A549 (cell line): ENCODE measurements at regions not wholly inside any gene's neighbourhood (a gene's known extent, or its start where the extent isn't known, plus 50 kb on each side); places are given as distances from the start of the nearest gene placed in this dataset.

Source experiments
- ATAC-seq, 2 experiments: fragments of 200-7000 bp in 1 of 2; fragments of >200 bp in 1 of 2; cut with Nextera tagmentation in 1 of 2; cut with Tn5 transposase in 1 of 2; 3 replicates each; pipeline versions ENCODE4 v1.8.0 to v1.9.1; 2018 to 2020; ENCODE audit warnings: mild to moderate bottlenecking in 1 of 2, moderate library complexity in 1 of 2
- CTCF ChIA-PET: fragments of 300-600 bp; sonication (Branson Sonifier 250); formaldehyde crosslinking; extraction: SDS; loops from one replicate; lab custom pipeline; 2021; ENCODE audit warnings: antibody characterized with exemption, inconsistent platforms; lab: Yijun Ruan, JAX
- POLR2A ChIA-PET: fragments of 350-600 bp; formaldehyde crosslinking; extraction: SDS; loops from one replicate; lab custom pipeline; 2021; ENCODE audit warnings: antibody characterized with exemption, inconsistent platforms; lab: Yijun Ruan, JAX
- DNase-seq, 2 experiments: peaks; one replicate each; pipeline versions ENCODE4 v3.0.0 to v3.0.0-alpha.2; 2011 to 2016; ENCODE audit warnings: low read depth in 1 of 2, low spot score in 1 of 2
- FAIRE-seq: peaks from 2 replicates; lab custom pipeline; 2011; peaks lifted over from hg19 to GRCh38; lab: Jason Lieb, UNC
- H3K27ac ChIP-seq, 2 experiments: fragments of >200 bp; sonication (Bioruptor Twin); formaldehyde crosslinking; 3 replicates each; pipeline ENCODE4 v1.5.1; 2016 to 2017
- H3K4me1 ChIP-seq: fragments of >200 bp; sonication (Bioruptor Twin); formaldehyde crosslinking; 3 replicates; pipeline ENCODE4 v1.6.1; 2016
- H3K4me2 ChIP-seq: fragments of >200 bp; sonication (Bioruptor Twin); formaldehyde crosslinking; 3 replicates; pipeline ENCODE4 v1.6.1; 2016
- H3K4me3 ChIP-seq: fragments of >200 bp; sonication (Bioruptor Twin); formaldehyde crosslinking; 3 replicates; pipeline ENCODE4 v1.5.1; 2016
- H3K9me3 ChIP-seq: fragments of >200 bp; sonication (Bioruptor Twin); formaldehyde crosslinking; 3 replicates; pipeline ENCODE4 v1.6.1; 2016
- CBX8 ChIP-seq: fragments of 200-600 bp; sonication (generic); IDR thresholded peaks from 2 replicates; pipeline ENCODE4 v1.6.1; 2016
- CHD4 ChIP-seq: fragments of 200-600 bp; sonication (generic); IDR thresholded peaks from 2 replicates; pipeline ENCODE4 v1.6.1; 2016; ENCODE audit warnings: antibody characterized with exemption, mild to moderate bottlenecking, borderline replicate concordance
- E2F6 ChIP-seq: IDR thresholded peaks from 2 replicates; pipeline ENCODE4 v1.6.1; 2012; ENCODE audit warnings: low read depth, borderline replicate concordance
- EHMT2 ChIP-seq: fragments of 200-600 bp; sonication (generic); IDR thresholded peaks from 2 replicates; pipeline ENCODE4 v1.6.1; 2016; ENCODE audit warnings: antibody characterized with exemption, low read depth, mild to moderate bottlenecking, moderate library complexity
- EP300 ChIP-seq, 2 experiments: fragments of >200 bp; sonication (Bioruptor Twin); formaldehyde crosslinking; IDR thresholded peaks; 2 replicates in 1 of 2; 3 replicates in 1 of 2; pipeline ENCODE4 v1.6.1; 2016 to 2017
- ESRRA ChIP-seq: fragments of 150-350 bp; IDR thresholded peaks from 2 replicates; pipeline ENCODE4 v1.6.1; 2014; ENCODE audit warnings: mild to moderate bottlenecking, low read length, borderline replicate concordance
- MAFK ChIP-seq: fragments of 450-650 bp; IDR thresholded peaks from 2 replicates; pipeline ENCODE4 v1.6.1; 2014; ENCODE audit not compliant: partially characterized antibody
- MAX ChIP-seq: IDR thresholded peaks from 2 replicates; pipeline ENCODE4 v1.6.1; 2012
- MYC ChIP-seq: IDR thresholded peaks from 2 replicates; pipeline ENCODE4 v1.6.1; 2012; ENCODE audit warnings: mild to moderate bottlenecking, inconsistent platforms, low read length, improper control_type of control experiment, borderline replicate concordance
- NFE2L2 ChIP-seq: fragments of 150-350 bp; conservative IDR thresholded peaks from 2 replicates; pipeline ENCODE4 v1.6.1; 2014; ENCODE audit warnings: low read length
- POLR2A ChIP-seq: IDR thresholded peaks from 2 replicates; pipeline ENCODE4 v1.6.1; 2012; ENCODE audit warnings: mild to moderate bottlenecking, low read length
- POLR2AphosphoS2 ChIP-seq: conservative IDR thresholded peaks from 2 replicates; pipeline ENCODE4 v1.6.1; 2012; ENCODE audit warnings: low read length, improper control_type of control experiment, inconsistent platforms
- RARB ChIP-seq: fragments of 250-450 bp; sonication (Bioruptor Pico); IDR thresholded peaks from 2 replicates; pipeline ENCODE4 v1.8.0; 2021; ENCODE audit warnings: mild to moderate bottlenecking, moderate library complexity
- TP53 ChIP-seq: fragments of 250-450 bp; sonication (Bioruptor Pico); IDR thresholded peaks from 2 replicates; pipeline ENCODE4 v1.5.0; 2021; ENCODE audit warnings: mild to moderate bottlenecking, moderate library complexity
- USF2 ChIP-seq: fragments of 450-650 bp; IDR thresholded peaks from 2 replicates; pipeline ENCODE4 v1.6.1; 2014; ENCODE audit warnings: antibody characterized with exemption
- ZC3H11A ChIP-seq: fragments of 450-650 bp; IDR thresholded peaks from 2 replicates; pipeline ENCODE4 v1.6.1; 2014; ENCODE audit warnings: antibody characterized with exemption, mild to moderate bottlenecking
- ZFP36 ChIP-seq: fragments of 450-650 bp; IDR thresholded peaks from 2 replicates; pipeline ENCODE4 v1.6.1; 2014; ENCODE audit warnings: borderline replicate concordance; ENCODE audit not compliant: partially characterized antibody
- ZSCAN20 ChIP-seq: fragments of 250-450 bp; sonication (Bioruptor Pico); IDR thresholded peaks from 2 replicates; pipeline ENCODE4 v1.8.0; 2022; ENCODE audit warnings: mild to moderate bottlenecking, moderate library complexity
- WGBS: methylation state at CpG from one replicate; pipeline ENCODE4 v1.1.6; 2017; ENCODE audit errors: missing lambda C conversion rate; 5-methylcytosine and 5-hydroxymethylcytosine counted together
- TF ChIP-seq, protein P1 (sequence below): fragments of 250-450 bp; sonication (Bioruptor Pico); IDR thresholded peaks from 2 replicates; pipeline ENCODE4 v1.5.0; 2021; ENCODE audit warnings: mild to moderate bottlenecking, moderate library complexity, borderline replicate concordance
- TF ChIP-seq, protein P2 (sequence below): fragments of >200 bp; sonication (Bioruptor Twin); formaldehyde crosslinking; IDR thresholded peaks from 3 replicates; pipeline ENCODE4 v1.5.1; 2016
- TF ChIP-seq, protein P3 (sequence below): fragments of 250-450 bp; sonication (Bioruptor Pico); IDR thresholded peaks from 2 replicates; pipeline ENCODE4 v1.5.0; 2020; ENCODE audit warnings: low read depth, mild to moderate bottlenecking, moderate library complexity

- no peak overlapping the region for H3K27ac ChIP-seq
- FAIRE-seq (no peak), DNase-seq (no peak), ATAC-seq (no peak)
- POLR2A ChIA-PET, result no interaction called here
- TF ChIP-seq NFE2L2 (no peak), RARB (CRISPR knock-in tag) (no peak), E2F6 (no peak), EP300 (IDR thresholded peaks at IDR 0.05) (no peak), POLR2A (no peak), ZC3H11A (no peak), USF2 (no peak), CBX8 (no peak), EHMT2 (no peak), ESRRA (no peak), MAFK (no peak), MYC (no peak), ZSCAN20 (no peak), CHD4 (no peak), POLR2AphosphoS2 (no peak), MAX (no peak)
- TF ChIP-seq, protein P1, sequence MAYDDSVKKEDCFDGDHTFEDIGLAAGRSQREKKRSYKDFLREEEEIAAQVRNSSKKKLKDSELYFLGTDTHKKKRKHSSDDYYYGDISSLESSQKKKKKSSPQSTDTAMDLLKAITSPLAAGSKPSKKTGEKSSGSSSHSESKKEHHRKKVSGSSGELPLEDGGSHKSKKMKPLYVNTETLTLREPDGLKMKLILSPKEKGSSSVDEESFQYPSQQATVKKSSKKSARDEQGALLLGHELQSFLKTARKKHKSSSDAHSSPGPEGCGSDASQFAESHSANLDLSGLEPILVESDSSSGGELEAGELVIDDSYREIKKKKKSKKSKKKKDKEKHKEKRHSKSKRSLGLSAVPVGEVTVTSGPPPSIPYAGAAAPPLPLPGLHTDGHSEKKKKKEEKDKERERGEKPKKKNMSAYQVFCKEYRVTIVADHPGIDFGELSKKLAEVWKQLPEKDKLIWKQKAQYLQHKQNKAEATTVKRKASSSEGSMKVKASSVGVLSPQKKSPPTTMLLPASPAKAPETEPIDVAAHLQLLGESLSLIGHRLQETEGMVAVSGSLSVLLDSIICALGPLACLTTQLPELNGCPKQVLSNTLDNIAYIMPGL (CRISPR knock-in tag), result no peak
- TF ChIP-seq, protein P2, sequence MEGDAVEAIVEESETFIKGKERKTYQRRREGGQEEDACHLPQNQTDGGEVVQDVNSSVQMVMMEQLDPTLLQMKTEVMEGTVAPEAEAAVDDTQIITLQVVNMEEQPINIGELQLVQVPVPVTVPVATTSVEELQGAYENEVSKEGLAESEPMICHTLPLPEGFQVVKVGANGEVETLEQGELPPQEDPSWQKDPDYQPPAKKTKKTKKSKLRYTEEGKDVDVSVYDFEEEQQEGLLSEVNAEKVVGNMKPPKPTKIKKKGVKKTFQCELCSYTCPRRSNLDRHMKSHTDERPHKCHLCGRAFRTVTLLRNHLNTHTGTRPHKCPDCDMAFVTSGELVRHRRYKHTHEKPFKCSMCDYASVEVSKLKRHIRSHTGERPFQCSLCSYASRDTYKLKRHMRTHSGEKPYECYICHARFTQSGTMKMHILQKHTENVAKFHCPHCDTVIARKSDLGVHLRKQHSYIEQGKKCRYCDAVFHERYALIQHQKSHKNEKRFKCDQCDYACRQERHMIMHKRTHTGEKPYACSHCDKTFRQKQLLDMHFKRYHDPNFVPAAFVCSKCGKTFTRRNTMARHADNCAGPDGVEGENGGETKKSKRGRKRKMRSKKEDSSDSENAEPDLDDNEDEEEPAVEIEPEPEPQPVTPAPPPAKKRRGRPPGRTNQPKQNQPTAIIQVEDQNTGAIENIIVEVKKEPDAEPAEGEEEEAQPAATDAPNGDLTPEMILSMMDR, result no peak
- TF ChIP-seq, protein P3, sequence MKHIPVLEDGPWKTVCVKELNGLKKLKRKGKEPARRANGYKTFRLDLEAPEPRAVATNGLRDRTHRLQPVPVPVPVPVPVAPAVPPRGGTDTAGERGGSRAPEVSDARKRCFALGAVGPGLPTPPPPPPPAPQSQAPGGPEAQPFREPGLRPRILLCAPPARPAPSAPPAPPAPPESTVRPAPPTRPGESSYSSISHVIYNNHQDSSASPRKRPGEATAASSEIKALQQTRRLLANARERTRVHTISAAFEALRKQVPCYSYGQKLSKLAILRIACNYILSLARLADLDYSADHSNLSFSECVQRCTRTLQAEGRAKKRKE (CRISPR knock-in tag), result no peak
- no peaks in the 10 kb centered on the region for H3K4me1 ChIP-seq
- peaks cover 14% of the 10 kb centered on the region; the same call in 2 of the 3 replicates for H3K9me3 ChIP-seq
- no peak overlapping the region for H3K4me3 ChIP-seq
- CTCF ChIA-PET, result no interaction called here
- whole genome bisulfite sequencing, result 12% methylated on average over 3 of the region's 3 CpGs
- no peak overlapping the region for H3K4me2 ChIP-seq
Measured at GRCh38 chr11:24108609-24109008, 388.2 kb upstream of the LUZP2 start.

DNA sequence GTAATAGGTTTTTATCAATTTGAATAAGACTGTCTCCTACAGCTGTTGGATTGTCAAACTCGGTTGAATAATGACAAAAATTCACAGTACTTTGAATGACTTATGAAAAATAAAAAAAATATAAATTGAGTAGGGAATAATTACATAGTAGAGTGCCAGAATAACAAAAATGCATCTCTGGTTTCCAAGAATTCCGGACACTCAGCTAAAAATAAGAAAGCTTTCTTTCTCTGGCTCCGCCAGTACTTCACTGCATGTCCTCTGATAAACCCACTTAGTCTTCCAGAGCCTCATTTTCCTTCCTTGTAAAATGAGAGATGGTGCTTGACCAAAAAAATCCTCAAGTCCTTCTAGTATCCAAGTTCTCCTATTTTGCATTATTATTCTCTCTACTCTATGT lies 374.6 kb upstream of the LUZP2 start:
- no peak overlapping the region for H3K4me3 ChIP-seq
- H3K4me1 ChIP-seq, result no peaks in the 10 kb centered on the region
- no peak overlapping the region for H3K4me2 ChIP-seq
- DNase-seq (no peak), ATAC-seq (no peak), FAIRE-seq (no peak)
- WGBS, result 26% methylated on average over 3 of the region's 3 CpGs
- H3K27ac ChIP-seq, result no peak overlapping the region
- TF ChIP-seq ZC3H11A (no peak), TP53 (CRISPR knock-in tag) (no peak), ZFP36 (no peak)
- TF ChIP-seq, all 56 proteins: peak for 0
- ChIA-PET CTCF (no interaction called here), POLR2A (no interaction called here)
- H3K9me3 ChIP-seq, result no peaks in the 10 kb centered on the region
